ENCODE measurements at regions not wholly inside any gene's neighbourhood (a gene's known extent, or its start where the extent isn't known, plus 50 kb on each side); places are given as distances from the start of the nearest gene placed in this dataset.

- H3K4me1 ChIP-seq (replicated peaks in 1 of 2): no peaks in the 10 kb centered on the region
- no peaks in the 10 kb centered on the region for H3K9me3 ChIP-seq (replicated peaks in 1 of 3)
- WGBS, 4 donors: 82 to 88% (median 84%) methylated on average over 17 of the region's 17 CpGs
- H3K27me3 ChIP-seq: peaks cover 3% of the 10 kb centered on the region
- DNase-seq: no peak
- no peaks in the 10 kb centered on the region for H3K36me3 ChIP-seq (replicated peaks in 1 of 2)
- H3K4me3 ChIP-seq: no peak overlapping the region
- H3K27ac ChIP-seq: no peak overlapping the region
- intact Hi-C loops (cut with DNase I): no loop called here
- TF ChIP-seq CTCF (IDR thresholded peaks at IDR 0.05) (no peak), POLR2A (IDR thresholded peaks at IDR 0.05) (no peak)
These were observed 390.3 kb downstream of the BRD1 start for GRCh38 chr22:49437356-49437755.

GRCh38 chr22:49436056-49436455 is 391.6 kb downstream of the BRD1 start:
- Histone ChIP-seq H3K9me3 (replicated peaks in 1 of 3) (no peaks in the 10 kb centered on the region), H3K4me1 (replicated peaks in 1 of 2) (no peaks in the 10 kb centered on the region), H3K4me3 (no peak overlapping the region), H3K36me3 (replicated peaks in 1 of 2) (no peaks in the 10 kb centered on the region), H3K27me3 (peaks cover 3% of the 10 kb centered on the region), H3K27ac (no peak overlapping the region)
- TF ChIP-seq CTCF (IDR thresholded peaks at IDR 0.05) (no peak), POLR2A (IDR thresholded peaks at IDR 0.05) (no peak)
- WGBS, 4 donors: 64 to 67% (median 66%) methylated on average over 11 of the region's 11 CpGs
- intact Hi-C loops (cut with DNase I): no loop called here
- DNase-seq: no peak

- TF ChIP-seq CTCF (IDR thresholded peaks at IDR 0.05): no peak
- 66 to 80% (median 71%) methylated on average over 8 to 13 of the region's 13 CpGs for WGBS, 4 donors
- Histone ChIP-seq H3K9me3 (replicated peaks in 1 of 3) (no peaks in the 10 kb centered on the region), H3K4me3 (no peak overlapping the region), H3K36me3 (replicated peaks in 1 of 2) (no peaks in the 10 kb centered on the region), H3K27ac (no peak overlapping the region), H3K4me1 (replicated peaks in 1 of 2) (no peaks in the 10 kb centered on the region), H3K27me3 (peaks cover 2% of the 10 kb centered on the region)
- peak in 1 of 7 donors; percentile 23 for DNase-seq
- intact Hi-C loops (cut with DNase I): no loop called here
These were observed 392.1 kb downstream of the BRD1 start for GRCh38 chr22:49435596-49435995.

- intact Hi-C loops (cut with DNase I): no loop called here
- no peaks in the 10 kb centered on the region for H3K27me3 ChIP-seq
- peak in 1 of 7 donors; percentile 35 for DNase-seq
- no peaks in the 10 kb centered on the region for H3K4me1 ChIP-seq (replicated peaks in 1 of 2)
- no peak overlapping the region for H3K4me3 ChIP-seq
- no peaks in the 10 kb centered on the region for H3K36me3 ChIP-seq (replicated peaks in 1 of 2)
- TF ChIP-seq POLR2A (IDR thresholded peaks at IDR 0.05) (no peak), CTCF (IDR thresholded peaks at IDR 0.05) (no peak)
- no peaks in the 10 kb centered on the region for H3K9me3 ChIP-seq (replicated peaks in 1 of 3)
- H3K27ac ChIP-seq: no peak overlapping the region
- 69 to 86% (median 83%) methylated on average over 19 to 37 of the region's 37 CpGs for WGBS, 4 donors
These were observed 393.7 kb downstream of the BRD1 start for GRCh38 chr22:49433717-49434611.

Data from adrenal gland (tissue), 9 donors.